Superior temporal gyrus (tissue), 1 donor: ENCODE measurements at regions not wholly inside any gene's neighbourhood (a gene's known extent, or its start where the extent isn't known, plus 50 kb on each side); places are given as distances from the start of the nearest gene placed in this dataset.
"Not testable (repeated sequence)": the region's sequence is repeated elsewhere in the genome, so short reads cannot be mapped to it uniquely, and the experiment has no call there.

Experiments used
- DNase-seq: peaks from one replicate; pipeline ENCODE4 v3.0.0-alpha.2; 2016; ENCODE audit errors: extremely low spot score

- no peak for DNase-seq
Measured at GRCh38 chr6:153984811-153985210, 54.2 kb upstream of the OPRM1 start.

- DNase-seq: no peak
Measured at GRCh38 chr6:153980171-153980570, 58.9 kb upstream of the OPRM1 start.

DNA sequence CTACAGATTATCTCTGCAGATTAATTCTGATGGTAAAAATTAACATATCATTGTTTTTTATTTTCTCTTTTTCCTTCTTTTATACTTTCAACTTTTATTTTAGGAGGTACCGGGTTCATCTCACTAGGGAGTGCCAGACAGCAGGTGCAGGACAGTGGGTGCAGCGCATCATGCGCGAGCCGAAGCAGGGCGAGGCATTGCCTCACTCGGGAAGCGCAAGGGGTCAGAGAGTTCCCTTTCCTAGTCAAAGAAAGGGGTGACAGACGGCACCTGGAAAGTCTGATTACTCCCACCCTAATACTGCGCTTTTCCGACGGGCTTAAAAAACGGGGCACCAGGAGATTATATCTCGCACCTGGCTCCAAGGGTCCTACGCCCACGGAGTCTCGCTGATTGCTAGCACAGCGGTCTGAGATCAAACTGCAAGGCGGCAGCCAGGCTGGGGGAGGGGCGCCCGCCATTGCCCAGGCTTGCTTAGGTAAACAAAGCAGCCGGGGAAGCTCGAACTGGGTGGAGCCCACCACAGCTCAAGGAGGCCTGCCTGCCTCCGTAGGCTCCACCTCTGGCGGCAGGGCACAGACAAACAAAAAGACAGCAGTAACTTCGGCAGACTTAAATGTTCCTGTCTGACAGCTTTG lies 60.0 kb upstream of the OPRM1 start:
- DNase-seq: not testable (repeated sequence)

GRCh38 chr6:153976921-153977693 lies 61.9 kb upstream of the OPRM1 start:
- no peak for DNase-seq

DNA sequence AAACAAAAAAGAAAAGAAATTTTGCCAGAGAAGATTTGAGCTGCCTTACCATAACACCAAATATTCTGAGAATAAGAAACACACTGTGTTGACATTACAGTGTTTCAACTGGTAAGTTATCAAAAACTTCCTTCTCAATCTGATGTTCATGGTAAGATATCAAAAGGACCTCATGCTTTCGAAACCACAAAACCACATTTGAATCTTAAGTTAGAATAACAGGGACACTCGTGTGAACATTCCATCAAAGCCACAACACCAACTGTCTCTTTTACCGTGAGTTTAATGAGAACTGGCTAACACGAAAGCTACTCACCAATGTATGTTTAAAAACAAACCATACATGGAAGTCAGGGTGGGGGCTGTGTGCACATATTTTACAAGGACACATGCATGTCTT lies 73.0 kb upstream of the OPRM1 start:
- no peak for DNase-seq

GRCh38 chr6:153963352-153963751 lies 75.7 kb upstream of the OPRM1 start:
- no peak for DNase-seq

- DNase-seq: no peak
Measured at GRCh38 chr6:153962555-153962954, 76.5 kb upstream of the OPRM1 start.

- DNase-seq: no peak
Measured at GRCh38 chr6:153960741-153961140, 78.3 kb upstream of the OPRM1 start.

- no peak for DNase-seq
Measured at GRCh38 chr6:153960281-153960680, 78.8 kb upstream of the OPRM1 start.

GRCh38 chr6:153959276-153959675 lies 79.8 kb upstream of the OPRM1 start:
- DNase-seq: no peak

DNA sequence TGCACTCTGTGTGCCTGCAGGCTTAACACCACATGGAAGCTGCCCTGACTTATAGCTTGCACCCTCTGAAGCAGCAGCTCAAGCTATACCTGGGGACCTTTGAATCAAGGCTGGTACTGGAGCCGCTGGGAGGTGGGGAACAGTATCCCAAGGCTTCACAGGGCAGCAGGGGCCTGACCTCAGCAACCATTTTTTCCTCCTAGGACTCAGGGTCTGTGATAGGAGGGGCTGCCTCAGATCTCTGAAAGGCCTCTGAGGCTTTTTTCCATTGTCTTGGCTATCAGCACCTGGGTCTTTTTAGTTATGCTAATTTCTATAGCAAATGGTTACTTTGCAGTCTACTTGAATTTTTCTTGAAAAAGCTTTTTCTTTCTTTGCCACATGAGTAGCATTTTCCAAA lies 80.2 kb upstream of the OPRM1 start:
- DNase-seq: no peak

DNA sequence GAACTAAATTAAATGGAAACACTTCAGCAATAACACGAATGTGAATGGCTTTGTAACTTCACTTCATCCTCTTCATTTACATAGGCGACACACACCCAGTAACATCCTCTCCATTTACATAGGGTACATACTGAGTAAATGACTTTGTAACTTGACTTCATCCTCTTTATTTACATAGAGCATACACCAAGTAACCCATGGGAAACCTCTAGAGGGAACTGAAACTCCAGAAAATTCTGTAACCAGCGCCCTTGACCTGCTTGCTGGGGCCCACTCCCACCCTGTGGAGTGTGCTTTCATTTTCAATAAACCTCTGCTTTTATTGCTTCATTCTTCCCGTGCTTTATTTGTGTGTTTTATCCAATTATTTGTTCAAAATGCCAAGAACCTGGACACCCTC lies 81.6 kb upstream of the OPRM1 start:
- DNase-seq: no peak

GRCh38 chr6:153956808-153957207 lies 82.2 kb upstream of the OPRM1 start:
- no peak for DNase-seq

DNA sequence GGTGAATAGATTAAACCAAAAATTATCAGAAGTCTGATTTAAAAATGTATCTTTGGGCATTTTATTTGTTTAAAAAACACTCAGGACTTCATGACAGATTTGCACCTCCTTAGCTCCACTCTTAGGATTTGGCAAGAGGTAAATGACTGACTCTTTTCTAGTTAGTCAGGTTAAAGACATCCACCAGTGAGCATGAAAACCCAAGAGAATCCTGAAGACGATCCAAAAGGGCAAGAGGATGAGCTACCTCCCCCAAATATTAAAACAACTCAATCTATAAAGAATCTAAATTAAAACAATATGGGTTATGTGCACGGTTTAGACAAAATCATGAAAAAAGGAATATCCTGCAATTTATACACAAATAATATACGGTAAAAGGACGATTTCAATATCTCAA lies 89.4 kb upstream of the OPRM1 start:
- DNase-seq: no peak

DNA sequence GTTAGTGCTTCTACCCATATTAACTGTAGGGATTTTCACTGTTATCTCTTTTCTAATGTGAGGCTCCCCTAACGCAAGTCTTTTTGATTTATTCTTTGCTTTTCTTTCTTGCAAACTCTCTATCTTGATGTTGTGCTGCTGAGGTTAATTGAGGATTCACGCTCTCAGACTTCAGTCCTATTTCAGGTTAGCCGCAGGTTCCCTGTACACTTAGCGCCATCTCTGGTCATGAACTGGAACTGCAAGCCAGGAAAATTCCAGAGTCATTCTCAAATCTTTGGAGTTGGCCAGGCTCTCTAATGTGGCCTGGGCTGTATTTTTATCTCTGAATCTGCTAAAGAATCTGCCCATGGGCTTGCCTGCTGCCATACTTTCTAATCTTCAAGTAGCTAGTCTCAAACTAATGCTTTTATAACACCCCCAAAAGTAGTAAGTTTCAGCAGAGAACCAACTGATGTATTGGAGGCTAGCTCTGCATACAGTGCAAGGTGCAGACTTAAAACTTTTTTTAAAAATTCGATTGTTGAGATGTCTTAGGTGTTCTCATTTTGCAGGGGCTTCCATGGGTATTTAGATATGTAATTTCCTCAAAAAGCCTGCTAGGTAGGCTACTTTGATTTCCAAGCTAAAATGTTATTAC lies 91.1 kb upstream of the OPRM1 start:
- DNase-seq: peak; percentile 74

DNA sequence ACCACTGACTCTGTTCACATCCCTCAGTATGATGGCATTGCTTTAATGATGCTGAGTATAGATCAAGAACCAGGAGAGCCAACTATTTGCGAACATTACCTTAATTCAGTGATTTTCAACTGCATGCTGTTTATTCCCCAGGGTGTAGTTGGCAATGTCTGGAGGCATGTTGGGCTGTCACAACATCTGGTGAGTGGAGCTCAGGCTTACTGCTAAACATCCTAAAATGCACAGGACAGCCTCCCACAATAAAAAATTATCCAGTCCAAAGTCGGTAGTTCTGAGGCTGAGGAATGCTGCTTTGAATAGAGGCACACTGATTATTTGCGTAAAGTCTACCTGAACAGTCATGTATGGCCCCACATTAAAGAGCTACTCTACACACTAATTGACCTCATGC lies 94.8 kb upstream of the OPRM1 start:
- no peak for DNase-seq

GRCh38 chr6:153942361-153942760 lies 96.7 kb upstream of the OPRM1 start:
- DNase-seq: no peak

- DNase-seq: no peak
Measured at GRCh38 chr6:153941768-153942167, 97.3 kb upstream of the OPRM1 start.

GRCh38 chr6:153938876-153939275 lies 100.2 kb upstream of the OPRM1 start:
- no peak for DNase-seq

- DNase-seq: no peak
Measured at GRCh38 chr6:153931431-153931830, 107.6 kb upstream of the OPRM1 start.

GRCh38 chr6:153927867-153928266 lies 111.2 kb upstream of the OPRM1 start:
- DNase-seq: no peak

DNA sequence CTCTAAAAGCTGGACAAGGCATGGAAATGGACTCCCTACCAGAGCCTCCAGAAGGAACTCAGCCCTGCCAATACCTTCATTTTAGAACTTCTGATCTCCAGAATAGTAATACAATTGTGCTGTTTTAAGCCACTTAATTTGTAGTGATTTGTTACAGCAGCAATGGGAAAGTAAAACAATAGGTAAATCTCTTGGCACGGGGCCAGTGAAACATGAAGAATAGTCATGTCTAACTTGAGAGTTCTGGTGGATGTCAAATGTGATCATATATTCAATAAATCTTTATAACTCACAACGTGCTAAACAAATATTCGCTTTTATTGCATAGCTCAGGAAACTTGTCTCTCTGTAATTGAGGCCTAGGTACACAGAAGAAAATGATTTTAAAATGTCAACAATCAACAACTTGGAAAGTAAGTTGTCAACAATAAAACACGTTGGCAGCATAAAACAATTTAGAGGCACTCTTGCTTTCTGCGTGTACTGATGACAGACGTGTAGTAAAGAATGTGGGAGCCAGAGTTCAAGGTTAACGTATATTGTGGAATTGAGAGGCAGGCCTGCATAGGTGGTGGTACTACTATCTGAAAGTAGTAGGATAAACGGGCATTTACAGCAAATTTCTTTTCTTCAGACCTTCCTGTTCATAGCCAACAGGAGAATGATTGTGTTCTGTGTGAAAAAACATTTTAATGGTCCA lies 140.5 kb upstream of the OPRM1 start:
- DNase-seq: no peak

DNA sequence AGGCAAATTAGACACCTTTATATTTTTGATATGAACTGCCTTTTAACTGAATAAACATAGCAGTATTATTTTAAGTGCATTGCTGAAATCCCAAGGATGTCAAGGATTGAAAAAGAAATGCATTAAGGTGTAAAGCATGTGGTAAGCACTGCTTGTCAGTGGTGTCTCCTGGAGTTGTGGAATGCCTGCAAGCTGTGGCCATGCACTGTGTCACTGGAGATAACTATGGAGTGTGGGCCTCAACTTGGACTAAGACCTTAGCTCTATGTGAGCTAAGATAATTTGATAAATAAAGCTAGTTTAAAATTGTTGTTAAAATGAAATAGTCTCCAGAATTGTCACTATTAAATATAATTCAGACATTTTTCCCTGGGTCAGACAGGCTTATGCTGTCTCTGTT lies 156.6 kb upstream of the OPRM1 start:
- no peak for DNase-seq
